ENCODE measurements at regions not wholly inside any gene's neighbourhood (a gene's known extent, or its start where the extent isn't known, plus 50 kb on each side); places are given as distances from the start of the nearest gene placed in this dataset.
"Not testable (repeated sequence)": the region's sequence is repeated elsewhere in the genome, so short reads cannot be mapped to it uniquely, and the experiment has no call there.

- Histone ChIP-seq H2AFZ (ENCODE audit: low read depth, low read length) (no peak overlapping the region), H3K4me2 (ENCODE audit: low read length) (no peak overlapping the region)
- TF ChIP-seq EP300 (conservative IDR thresholded peaks at IDR 0.05; ENCODE audit: poor library complexity, severe bottlenecking) (no peak), SMC3 (conservative IDR thresholded peaks at IDR 0.05; ENCODE audit: poor library complexity) (no peak), MXI1 (conservative IDR thresholded peaks at IDR 0.05; ENCODE audit: poor library complexity, severe bottlenecking) (no peak), POLR2AphosphoS5 (IDR thresholded peaks at IDR 0.05) (no peak), EZH2 (IDR thresholded peaks at IDR 0.05; ENCODE audit: borderline replicate concordance, insufficient read depth, low read length, poor library complexity, severe bottlenecking) (no peak), RAD21 (conservative IDR thresholded peaks at IDR 0.05) (no peak), TAF1 (IDR thresholded peaks at IDR 0.05; ENCODE audit: low read depth) (no peak)
- TF ChIP-seq, protein P1, sequence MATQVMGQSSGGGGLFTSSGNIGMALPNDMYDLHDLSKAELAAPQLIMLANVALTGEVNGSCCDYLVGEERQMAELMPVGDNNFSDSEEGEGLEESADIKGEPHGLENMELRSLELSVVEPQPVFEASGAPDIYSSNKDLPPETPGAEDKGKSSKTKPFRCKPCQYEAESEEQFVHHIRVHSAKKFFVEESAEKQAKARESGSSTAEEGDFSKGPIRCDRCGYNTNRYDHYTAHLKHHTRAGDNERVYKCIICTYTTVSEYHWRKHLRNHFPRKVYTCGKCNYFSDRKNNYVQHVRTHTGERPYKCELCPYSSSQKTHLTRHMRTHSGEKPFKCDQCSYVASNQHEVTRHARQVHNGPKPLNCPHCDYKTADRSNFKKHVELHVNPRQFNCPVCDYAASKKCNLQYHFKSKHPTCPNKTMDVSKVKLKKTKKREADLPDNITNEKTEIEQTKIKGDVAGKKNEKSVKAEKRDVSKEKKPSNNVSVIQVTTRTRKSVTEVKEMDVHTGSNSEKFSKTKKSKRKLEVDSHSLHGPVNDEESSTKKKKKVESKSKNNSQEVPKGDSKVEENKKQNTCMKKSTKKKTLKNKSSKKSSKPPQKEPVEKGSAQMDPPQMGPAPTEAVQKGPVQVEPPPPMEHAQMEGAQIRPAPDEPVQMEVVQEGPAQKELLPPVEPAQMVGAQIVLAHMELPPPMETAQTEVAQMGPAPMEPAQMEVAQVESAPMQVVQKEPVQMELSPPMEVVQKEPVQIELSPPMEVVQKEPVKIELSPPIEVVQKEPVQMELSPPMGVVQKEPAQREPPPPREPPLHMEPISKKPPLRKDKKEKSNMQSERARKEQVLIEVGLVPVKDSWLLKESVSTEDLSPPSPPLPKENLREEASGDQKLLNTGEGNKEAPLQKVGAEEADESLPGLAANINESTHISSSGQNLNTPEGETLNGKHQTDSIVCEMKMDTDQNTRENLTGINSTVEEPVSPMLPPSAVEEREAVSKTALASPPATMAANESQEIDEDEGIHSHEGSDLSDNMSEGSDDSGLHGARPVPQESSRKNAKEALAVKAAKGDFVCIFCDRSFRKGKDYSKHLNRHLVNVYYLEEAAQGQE (IDR thresholded peaks at IDR 0.05; ENCODE audit: borderline replicate concordance): no peak
- TF ChIP-seq, protein P2, sequence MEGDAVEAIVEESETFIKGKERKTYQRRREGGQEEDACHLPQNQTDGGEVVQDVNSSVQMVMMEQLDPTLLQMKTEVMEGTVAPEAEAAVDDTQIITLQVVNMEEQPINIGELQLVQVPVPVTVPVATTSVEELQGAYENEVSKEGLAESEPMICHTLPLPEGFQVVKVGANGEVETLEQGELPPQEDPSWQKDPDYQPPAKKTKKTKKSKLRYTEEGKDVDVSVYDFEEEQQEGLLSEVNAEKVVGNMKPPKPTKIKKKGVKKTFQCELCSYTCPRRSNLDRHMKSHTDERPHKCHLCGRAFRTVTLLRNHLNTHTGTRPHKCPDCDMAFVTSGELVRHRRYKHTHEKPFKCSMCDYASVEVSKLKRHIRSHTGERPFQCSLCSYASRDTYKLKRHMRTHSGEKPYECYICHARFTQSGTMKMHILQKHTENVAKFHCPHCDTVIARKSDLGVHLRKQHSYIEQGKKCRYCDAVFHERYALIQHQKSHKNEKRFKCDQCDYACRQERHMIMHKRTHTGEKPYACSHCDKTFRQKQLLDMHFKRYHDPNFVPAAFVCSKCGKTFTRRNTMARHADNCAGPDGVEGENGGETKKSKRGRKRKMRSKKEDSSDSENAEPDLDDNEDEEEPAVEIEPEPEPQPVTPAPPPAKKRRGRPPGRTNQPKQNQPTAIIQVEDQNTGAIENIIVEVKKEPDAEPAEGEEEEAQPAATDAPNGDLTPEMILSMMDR (IDR thresholded peaks at IDR 0.05; ENCODE audit: poor library complexity, severe bottlenecking): no peak
Measured at GRCh38 chr5:34555699-34556508, 100.2 kb upstream of the RAI14 start.

DNA sequence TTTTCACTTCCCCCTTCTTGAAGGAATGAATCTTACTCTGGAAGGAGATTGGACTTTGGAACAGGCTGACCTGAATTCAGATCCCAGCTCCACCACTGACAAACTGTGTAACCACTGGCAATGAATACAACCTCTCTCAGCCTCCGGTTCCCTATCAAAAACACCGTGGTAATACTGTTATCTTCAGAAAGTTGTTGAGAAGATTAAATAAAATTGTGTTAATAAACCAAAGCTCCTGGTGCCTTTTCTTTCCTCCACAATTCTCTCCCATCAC, 99.7 kb upstream of the RAI14 start:
- Histone ChIP-seq H3F3A (ENCODE audit: insufficient read depth, low read length, poor library complexity, severe bottlenecking) (no peaks in the 10 kb centered on the region), H3K9ac (ENCODE audit: low read length) (no peak overlapping the region), H3K27ac (ENCODE audit: low read length) (no peak overlapping the region), H3K27me3 (ENCODE audit: insufficient read depth, low read depth, low read length) (no peaks in the 10 kb centered on the region), H3K4me2 (ENCODE audit: low read length) (no peak overlapping the region), H4K20me1 (ENCODE audit: insufficient read depth) (no peaks in the 10 kb centered on the region), H3K79me2 (replicated peaks; ENCODE audit: insufficient read depth, low read length) (no peaks in the 10 kb centered on the region), H3K36me3 (ENCODE audit: insufficient read depth, low read length) (no peaks in the 10 kb centered on the region), H3K9me2 (ENCODE audit: insufficient read depth, low read length) (no peaks in the 10 kb centered on the region), H2AFZ (ENCODE audit: low read depth, low read length) (no peak overlapping the region), H3K9me3 (ENCODE audit: low read length) (no peaks in the 10 kb centered on the region), H3K4me3 (ENCODE audit: low read length) (no peak overlapping the region)
- TF ChIP-seq, protein P2 (IDR thresholded peaks at IDR 0.05; ENCODE audit: poor library complexity, severe bottlenecking): no peak
- TF ChIP-seq EZH2 (IDR thresholded peaks at IDR 0.05; ENCODE audit: borderline replicate concordance, insufficient read depth, low read length, poor library complexity, severe bottlenecking): no peak
- TF ChIP-seq RAD21 (conservative IDR thresholded peaks at IDR 0.05): no peak
- TF ChIP-seq, protein P1 (IDR thresholded peaks at IDR 0.05; ENCODE audit: borderline replicate concordance): no peak
- TF ChIP-seq MXI1 (conservative IDR thresholded peaks at IDR 0.05; ENCODE audit: poor library complexity, severe bottlenecking): no peak
- no peak for TF ChIP-seq POLR2AphosphoS5 (IDR thresholded peaks at IDR 0.05)
- TF ChIP-seq TAF1 (IDR thresholded peaks at IDR 0.05; ENCODE audit: low read depth): no peak
- TF ChIP-seq EP300 (conservative IDR thresholded peaks at IDR 0.05; ENCODE audit: poor library complexity, severe bottlenecking): no peak
- TF ChIP-seq SMC3 (conservative IDR thresholded peaks at IDR 0.05; ENCODE audit: poor library complexity): no peak

More at GRCh38 chr5:34555699-34556508, 100.2 kb upstream of the RAI14 start:
- H3K9me2 ChIP-seq (ENCODE audit: insufficient read depth, low read length): no peaks in the 10 kb centered on the region
- H3K27me3 ChIP-seq (ENCODE audit: insufficient read depth, low read depth, low read length): no peaks in the 10 kb centered on the region
- no peaks in the 10 kb centered on the region for H3K9me3 ChIP-seq (ENCODE audit: low read length)
- H3K79me2 ChIP-seq (replicated peaks; ENCODE audit: insufficient read depth, low read length): no peaks in the 10 kb centered on the region
- H4K20me1 ChIP-seq (ENCODE audit: insufficient read depth): no peaks in the 10 kb centered on the region
- H3F3A ChIP-seq (ENCODE audit: insufficient read depth, low read length, poor library complexity, severe bottlenecking): no peaks in the 10 kb centered on the region
- no peak overlapping the region for H3K4me3 ChIP-seq (ENCODE audit: low read length)
- H3K27ac ChIP-seq (ENCODE audit: low read length): no peak overlapping the region
- H3K9ac ChIP-seq (ENCODE audit: low read length): no peak overlapping the region
- H3K36me3 ChIP-seq (ENCODE audit: insufficient read depth, low read length): no peaks in the 10 kb centered on the region

DNA sequence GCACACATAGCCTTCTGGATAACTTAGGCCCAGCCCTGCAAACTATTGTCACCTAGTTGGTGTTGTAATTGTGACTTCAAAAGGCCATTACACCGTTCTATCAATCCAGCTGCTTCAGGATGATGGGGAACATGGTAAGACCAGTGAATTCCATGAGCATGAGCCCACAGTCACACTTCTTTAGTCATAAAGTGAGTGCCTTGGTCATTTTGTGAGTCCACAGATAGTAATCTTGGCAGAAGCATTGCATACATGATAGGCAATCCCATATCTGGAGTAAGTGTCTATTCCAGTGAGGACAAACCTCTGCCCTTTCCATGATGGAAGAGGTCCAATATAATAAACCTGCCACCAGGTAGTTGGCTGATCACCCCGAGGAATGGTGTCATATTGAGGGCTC, 94.5 kb upstream of the RAI14 start:
- H2AFZ ChIP-seq (ENCODE audit: low read depth, low read length); H3K4me2 ChIP-seq (ENCODE audit: low read length); H3K36me3 ChIP-seq (ENCODE audit: insufficient read depth, low read length); H3K27ac ChIP-seq (ENCODE audit: low read length); H3K27me3 ChIP-seq (ENCODE audit: insufficient read depth, low read depth, low read length); H4K20me1 ChIP-seq (ENCODE audit: insufficient read depth); H3K9ac ChIP-seq (ENCODE audit: low read length); H3K4me3 ChIP-seq (ENCODE audit: low read length); H3K9me2 ChIP-seq (ENCODE audit: insufficient read depth, low read length); H3K9me3 ChIP-seq (ENCODE audit: low read length); H3K79me2 ChIP-seq (replicated peaks; ENCODE audit: insufficient read depth, low read length); H3F3A ChIP-seq (ENCODE audit: insufficient read depth, low read length, poor library complexity, severe bottlenecking): not testable (repeated sequence)

All from neural cell (in vitro differentiated cells).